RWPE1 (cell line): ENCODE measurements at regions not wholly inside any gene's neighbourhood (a gene's known extent, or its start where the extent isn't known, plus 50 kb on each side); places are given as distances from the start of the nearest gene placed in this dataset.

ENCODE experiments used
- CTCF ChIA-PET: fragments of 350-600 bp; sonication (Branson Sonifier 250); formaldehyde crosslinking; extraction: SDS; loops from one replicate; lab custom pipeline; 2021; lab: Yijun Ruan, JAX
- POLR2A ChIA-PET: fragments of 400-600 bp; formaldehyde crosslinking; extraction: SDS; loops from one replicate; lab custom pipeline; 2020; ENCODE audit warnings: antibody characterized with exemption; ENCODE audit not compliant: low non-redundant PET; lab: Yijun Ruan, JAX
- DNase-seq: peaks from one replicate; pipeline ENCODE4 v3.0.0; 2012; ENCODE audit warnings: low spot score
- H3K27ac ChIP-seq: fragments of 450-650 bp; 2 replicates; pipeline ENCODE4 v1.5.1; 2017
- CTCF ChIP-seq: fragments of 450-650 bp; conservative IDR thresholded peaks from 2 replicates; pipeline ENCODE4 v1.5.1; 2017; ENCODE audit warnings: low read depth, mild to moderate bottlenecking

GRCh38 chr12:98399532-98399931, 115.9 kb upstream of the TMPO start:
- H3K27ac ChIP-seq = no peak overlapping the region
- POLR2A ChIA-PET = no interaction called here
- CTCF ChIA-PET = interaction anchor here (0.5 to 0.6 kb wide), 2 partner anchors 45 to 394 kb away, joined by 3 read pairs; no protein-coding TSS in a partner anchor
- TF ChIP-seq CTCF = no peak
- DNase-seq = peak; percentile 30

GRCh38 chr12:98401427-98401826, 114.0 kb upstream of the TMPO start:
- ChIA-PET POLR2A (no interaction called here), CTCF (no interaction called here)
- H3K27ac ChIP-seq = no peak overlapping the region
- no peak for DNase-seq
- no peak for TF ChIP-seq CTCF

GRCh38 chr12:98402091-98402490, 113.3 kb upstream of the TMPO start:
- TF ChIP-seq CTCF = no peak
- peak; percentile 42 for DNase-seq
- ChIA-PET CTCF (no interaction called here), POLR2A (no interaction called here)
- H3K27ac ChIP-seq = no peak overlapping the region

GRCh38 chr12:98402671-98403070, 112.7 kb upstream of the TMPO start:
- TF ChIP-seq CTCF = no peak
- no peak overlapping the region for H3K27ac ChIP-seq
- no peak for DNase-seq
- POLR2A ChIA-PET = no interaction called here
- CTCF ChIA-PET = no interaction called here

GRCh38 chr12:98403385-98403784, 112.0 kb upstream of the TMPO start:
- ChIA-PET POLR2A (no interaction called here), CTCF (interaction anchor here (0.7 kb wide), 1 partner anchor 71 kb away, joined by 3 read pairs; no protein-coding TSS in a partner anchor)
- no peak for TF ChIP-seq CTCF
- DNase-seq = no peak
- no peak overlapping the region for H3K27ac ChIP-seq

GRCh38 chr12:98403936-98404335, 111.5 kb upstream of the TMPO start:
- no peak for DNase-seq
- no peak overlapping the region for H3K27ac ChIP-seq
- CTCF ChIA-PET = interaction anchor here (0.7 kb wide), 1 partner anchor 71 kb away, joined by 3 read pairs; no protein-coding TSS in a partner anchor
- TF ChIP-seq CTCF = no peak
- POLR2A ChIA-PET = no interaction called here
